ENCODE measurements at regions not wholly inside any gene's neighbourhood (a gene's known extent, or its start where the extent isn't known, plus 50 kb on each side); places are given as distances from the start of the nearest gene placed in this dataset.

- H3K36me3 Mint-ChIP-seq = peaks cover 26% of the 10 kb centered on the region
- H3K9me3 Mint-ChIP-seq = peaks cover 14% of the 10 kb centered on the region
- no peak overlapping the region for H3K27ac Mint-ChIP-seq
- H3K4me3 Mint-ChIP-seq = no peak overlapping the region
- peaks cover 0 to 4% of the 10 kb centered on the region in 2 donors for H3K4me1 Mint-ChIP-seq (ENCODE audit: low read depth in 2 of 2)
- DNase-seq (ENCODE audit: low spot score) (no peak), ATAC-seq (no peak)
- peaks cover 16 to 30% of the 10 kb centered on the region in 2 donors for H3K27me3 Mint-ChIP-seq
Measured at GRCh38 chr12:45166056-45166455, 49.8 kb upstream of the ANO6 start.
